Sigmoid colon (tissue), 4 donors: ENCODE measurements at regions not wholly inside any gene's neighbourhood (a gene's known extent, or its start where the extent isn't known, plus 50 kb on each side); places are given as distances from the start of the nearest gene placed in this dataset.

Experiments
- EP300 ChIP-seq, 4 donors: sonication (generic); formaldehyde crosslinking; IDR thresholded peaks; one replicate each; pipeline ENCODE4 v1.6.1; 2017; ENCODE audit warnings: antibody characterized with exemption in 4 of 4
- POLR2A ChIP-seq, 2 donors: fragments of 450-650 bp; IDR thresholded peaks; one replicate each; pipeline ENCODE4 v1.6.1; 2016; ENCODE audit warnings: antibody characterized with exemption in 2 of 2, mild to moderate bottlenecking in 2 of 2, moderate library complexity in 2 of 2
- POLR2AphosphoS5 ChIP-seq, 4 donors: sonication (generic); formaldehyde crosslinking; IDR thresholded peaks; one replicate each; pipeline ENCODE4 v1.6.1; 2017; ENCODE audit warnings: antibody characterized with exemption in 4 of 4
- TF ChIP-seq, protein P1 (sequence below), 4 experiments: fragments of 450-650 bp in 3 of 4; fragments of 200-600 bp in 1 of 4; IDR thresholded peaks; one replicate each; pipeline ENCODE4 v1.5.1; 2016 to 2019; ENCODE audit warnings: antibody characterized with exemption in 4 of 4, mild to moderate bottlenecking in 3 of 4, moderate library complexity in 2 of 4

DNA sequence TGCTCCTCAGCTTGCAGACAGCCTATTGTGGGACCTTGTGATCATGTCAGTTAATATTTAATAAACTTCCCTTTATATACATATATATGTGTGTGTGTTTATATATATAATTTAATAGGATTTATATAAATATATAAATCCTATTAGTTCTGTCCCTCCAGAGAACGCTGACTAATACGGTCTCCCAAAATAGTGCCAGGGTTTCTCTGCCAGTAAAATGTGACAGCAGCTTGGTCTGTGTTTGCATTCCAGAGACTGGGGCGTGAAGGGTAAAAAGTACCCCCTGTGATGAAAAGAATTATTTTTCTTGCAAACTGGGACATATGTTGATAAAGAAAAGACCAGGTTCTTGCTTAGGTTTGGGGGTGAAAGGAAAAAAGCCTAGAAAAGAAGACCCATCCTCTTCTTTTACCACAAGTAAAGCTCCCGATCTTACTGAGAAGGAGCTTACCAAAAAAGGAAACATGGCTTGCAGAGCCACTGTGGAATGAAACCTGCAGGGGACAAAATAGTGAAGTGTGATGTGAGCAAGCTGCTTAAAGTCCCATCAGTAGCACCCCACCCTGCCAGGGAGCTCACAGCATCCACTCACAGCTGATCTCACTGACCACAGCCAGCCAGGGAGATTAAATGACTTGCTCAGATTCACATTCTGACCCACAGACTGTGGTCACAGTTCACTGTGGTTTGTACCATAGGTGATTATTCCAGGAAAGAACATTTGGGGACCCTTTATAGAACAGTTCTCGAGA lies 110.9 kb upstream of the RMP24 start:
- TF ChIP-seq POLR2A (IDR thresholded peaks at IDR 0.05) (no peak), POLR2AphosphoS5 (IDR thresholded peaks at IDR 0.05) (no peak), EP300 (IDR thresholded peaks at IDR 0.05) (no peak)
- TF ChIP-seq, protein P1, sequence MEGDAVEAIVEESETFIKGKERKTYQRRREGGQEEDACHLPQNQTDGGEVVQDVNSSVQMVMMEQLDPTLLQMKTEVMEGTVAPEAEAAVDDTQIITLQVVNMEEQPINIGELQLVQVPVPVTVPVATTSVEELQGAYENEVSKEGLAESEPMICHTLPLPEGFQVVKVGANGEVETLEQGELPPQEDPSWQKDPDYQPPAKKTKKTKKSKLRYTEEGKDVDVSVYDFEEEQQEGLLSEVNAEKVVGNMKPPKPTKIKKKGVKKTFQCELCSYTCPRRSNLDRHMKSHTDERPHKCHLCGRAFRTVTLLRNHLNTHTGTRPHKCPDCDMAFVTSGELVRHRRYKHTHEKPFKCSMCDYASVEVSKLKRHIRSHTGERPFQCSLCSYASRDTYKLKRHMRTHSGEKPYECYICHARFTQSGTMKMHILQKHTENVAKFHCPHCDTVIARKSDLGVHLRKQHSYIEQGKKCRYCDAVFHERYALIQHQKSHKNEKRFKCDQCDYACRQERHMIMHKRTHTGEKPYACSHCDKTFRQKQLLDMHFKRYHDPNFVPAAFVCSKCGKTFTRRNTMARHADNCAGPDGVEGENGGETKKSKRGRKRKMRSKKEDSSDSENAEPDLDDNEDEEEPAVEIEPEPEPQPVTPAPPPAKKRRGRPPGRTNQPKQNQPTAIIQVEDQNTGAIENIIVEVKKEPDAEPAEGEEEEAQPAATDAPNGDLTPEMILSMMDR (IDR thresholded peaks at IDR 0.05) = no peak
